ENCODE measurements at regions not wholly inside any gene's neighbourhood (a gene's known extent, or its start where the extent isn't known, plus 50 kb on each side); places are given as distances from the start of the nearest gene placed in this dataset.

DNA sequence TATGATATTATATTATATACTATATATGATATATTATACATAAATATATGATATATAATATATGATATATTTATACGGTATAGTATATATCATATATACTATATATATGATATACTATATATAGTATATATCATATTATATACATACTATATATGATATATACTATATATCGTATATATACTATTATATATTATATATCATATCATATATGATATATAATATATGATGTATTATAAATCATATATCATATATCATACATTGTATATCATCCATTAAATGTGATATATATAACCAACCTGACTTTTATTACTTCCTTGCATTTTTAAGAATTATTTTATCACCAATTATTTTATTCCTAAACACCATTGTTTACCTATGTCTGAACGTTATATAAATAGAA is 146.6 kb upstream of the PRSS16 start:
- Histone ChIP-seq H2BK5ac (ENCODE audit: insufficient read length, low read length) (no peak overlapping the region), H4K5ac (ENCODE audit: insufficient read length, low read depth, low read length) (no peak overlapping the region), H2BK20ac (ENCODE audit: low read depth, low read length, poor library complexity, severe bottlenecking) (no peak overlapping the region), H2BK15ac (ENCODE audit: low read depth, low read length) (no peak overlapping the region), H3K4me2 (ENCODE audit: insufficient read depth, insufficient read length, low read length) (no peak overlapping the region), H3K18ac (ENCODE audit: insufficient read length, low read depth, low read length) (no peak overlapping the region), H3K14ac (ENCODE audit: insufficient read depth, low read length) (no peak overlapping the region), H3K23me2 (ENCODE audit: insufficient read length, low read depth, low read length, poor library complexity, severe bottlenecking) (peaks cover 4% of the 10 kb centered on the region), H4K20me1 (ENCODE audit: control insufficient read depth, insufficient read depth, insufficient read length) (no peaks in the 10 kb centered on the region), H3K27ac (ENCODE audit: insufficient read length, low read depth, low read length) (no peak overlapping the region), H3K79me2 (ENCODE audit: insufficient read depth, low read length) (no peaks in the 10 kb centered on the region), H3K9me3 (ENCODE audit: control insufficient read depth, low read depth, low read length) (no peaks in the 10 kb centered on the region), H2BK12ac (ENCODE audit: insufficient read length, low read depth, low read length) (no peak overlapping the region), H4K8ac (replicated peaks; ENCODE audit: insufficient read length, low read depth, low read length) (no peak overlapping the region), H2AFZ (ENCODE audit: low read length) (no peak overlapping the region), H3T11ph (ENCODE audit: low read length) (no peak overlapping the region), H3K9ac (ENCODE audit: extremely low read depth, insufficient read length, low read length) (no peak overlapping the region), H3K79me1 (ENCODE audit: insufficient read depth, low read depth, low read length, poor library complexity, severe bottlenecking) (no peaks in the 10 kb centered on the region), H3K56ac (ENCODE audit: insufficient read length, low read depth, low read length) (no peak overlapping the region), H3K4me1 (ENCODE audit: insufficient read depth, low read length) (no peaks in the 10 kb centered on the region), H3K4ac (ENCODE audit: low read depth, low read length) (no peak overlapping the region), H2BK120ac (ENCODE audit: low read depth, low read length, poor library complexity, severe bottlenecking) (no peak overlapping the region), H2AK5ac (ENCODE audit: insufficient read length, low read length) (no peak overlapping the region), H3K23ac (ENCODE audit: insufficient read length, low read depth, low read length) (no peak overlapping the region), H4K91ac (ENCODE audit: insufficient read length, low read depth, low read length) (no peak overlapping the region), H3K27me3 (ENCODE audit: insufficient read depth, low read length) (no peaks in the 10 kb centered on the region)
- no peaks in the 10 kb centered on the region for H3K9me3 Mint-ChIP-seq
- H3K27ac Mint-ChIP-seq = no peak overlapping the region
- WGBS (ENCODE audit: extremely low coverage, insufficient read length, low lambda C conversion rate) = no CpG with 5 or more reads among the region's 3 CpGs
- H3K4me3 Mint-ChIP-seq = no peak overlapping the region
- DNase-seq = no peak
- TF ChIP-seq, protein P1, sequence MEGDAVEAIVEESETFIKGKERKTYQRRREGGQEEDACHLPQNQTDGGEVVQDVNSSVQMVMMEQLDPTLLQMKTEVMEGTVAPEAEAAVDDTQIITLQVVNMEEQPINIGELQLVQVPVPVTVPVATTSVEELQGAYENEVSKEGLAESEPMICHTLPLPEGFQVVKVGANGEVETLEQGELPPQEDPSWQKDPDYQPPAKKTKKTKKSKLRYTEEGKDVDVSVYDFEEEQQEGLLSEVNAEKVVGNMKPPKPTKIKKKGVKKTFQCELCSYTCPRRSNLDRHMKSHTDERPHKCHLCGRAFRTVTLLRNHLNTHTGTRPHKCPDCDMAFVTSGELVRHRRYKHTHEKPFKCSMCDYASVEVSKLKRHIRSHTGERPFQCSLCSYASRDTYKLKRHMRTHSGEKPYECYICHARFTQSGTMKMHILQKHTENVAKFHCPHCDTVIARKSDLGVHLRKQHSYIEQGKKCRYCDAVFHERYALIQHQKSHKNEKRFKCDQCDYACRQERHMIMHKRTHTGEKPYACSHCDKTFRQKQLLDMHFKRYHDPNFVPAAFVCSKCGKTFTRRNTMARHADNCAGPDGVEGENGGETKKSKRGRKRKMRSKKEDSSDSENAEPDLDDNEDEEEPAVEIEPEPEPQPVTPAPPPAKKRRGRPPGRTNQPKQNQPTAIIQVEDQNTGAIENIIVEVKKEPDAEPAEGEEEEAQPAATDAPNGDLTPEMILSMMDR (conservative IDR thresholded peaks at IDR 0.05) = no peak
- peaks cover 13 to 16% of the 10 kb centered on the region in 2 experiments for H3K4me1 Mint-ChIP-seq
- H3K36me3 Mint-ChIP-seq (ENCODE audit: insufficient read depth in 1 of 3, low read depth in 3 of 3) = no peaks in the 10 kb centered on the region
- peaks cover 16% of the 10 kb centered on the region for H3K27me3 Mint-ChIP-seq (ENCODE audit: low read depth)
